ENCODE measurements at regions not wholly inside any gene's neighbourhood (a gene's known extent, or its start where the extent isn't known, plus 50 kb on each side); places are given as distances from the start of the nearest gene placed in this dataset.

- POLR2A ChIA-PET: interaction anchor here (0.8 kb wide), 1 partner anchor 10 kb away, joined by 3 read pairs; no protein-coding TSS in a partner anchor
- CTCF ChIA-PET: interaction anchor here (0.6 to 1.2 kb wide), 4 partner anchors 9 to 218 kb away, joined by 3 to 4 read pairs (median 3); no protein-coding TSS in a partner anchor
- H3K27me3 Mint-ChIP-seq (ENCODE audit: insufficient read depth, unreplicated experiment): no peaks in the 10 kb centered on the region
- H3K36me3 Mint-ChIP-seq (ENCODE audit: insufficient read depth, unreplicated experiment): peaks cover 5% of the 10 kb centered on the region
- peaks cover 21% of the 10 kb centered on the region for H3K9me3 Mint-ChIP-seq (ENCODE audit: unreplicated experiment)
- no peak for TF ChIP-seq CTCF (IDR thresholded peaks at IDR 0.05; ENCODE audit: unreplicated experiment)
- H3K4me3 Mint-ChIP-seq (ENCODE audit: unreplicated experiment): no peak overlapping the region
- intact Hi-C loops (cut with micrococcal nuclease): no loop called here
- BruUV-seq (replicated peaks): no TSS peak
- DNase-seq (ENCODE audit: unreplicated experiment): no peak
- no peak overlapping the region for H3K27ac Mint-ChIP-seq (ENCODE audit: low read depth, unreplicated experiment)
- peaks cover 6% of the 10 kb centered on the region for H3K4me1 Mint-ChIP-seq (ENCODE audit: insufficient read depth, unreplicated experiment)
Measured at GRCh38 chr5:142482207-142482606, 157.4 kb upstream of the SPRY4 start.

- Mint-ChIP-seq H3K27me3 (ENCODE audit: insufficient read depth, unreplicated experiment) (no peaks in the 10 kb centered on the region), H3K4me1 (ENCODE audit: insufficient read depth, unreplicated experiment) (peaks cover 2% of the 10 kb centered on the region), H3K27ac (ENCODE audit: low read depth, unreplicated experiment) (no peak overlapping the region), H3K36me3 (ENCODE audit: insufficient read depth, unreplicated experiment) (peaks cover 5% of the 10 kb centered on the region), H3K4me3 (ENCODE audit: unreplicated experiment) (no peak overlapping the region), H3K9me3 (ENCODE audit: unreplicated experiment) (peaks cover 21% of the 10 kb centered on the region)
- no TSS peak for BruUV-seq (replicated peaks)
- no peak for DNase-seq (ENCODE audit: unreplicated experiment)
- no peak for TF ChIP-seq CTCF (IDR thresholded peaks at IDR 0.05; ENCODE audit: unreplicated experiment)
- ChIA-PET CTCF (interaction anchor here (0.6 to 1.2 kb wide), 5 partner anchors 10 to 218 kb away, joined by 3 to 4 read pairs (median 3); no protein-coding TSS in a partner anchor), POLR2A (interaction anchor here (0.8 kb wide), 1 partner anchor 9 kb away, joined by 3 read pairs; no protein-coding TSS in a partner anchor)
- intact Hi-C loops (cut with micrococcal nuclease): no loop called here
Measured at GRCh38 chr5:142481410-142481809, 156.6 kb upstream of the SPRY4 start.

DNA sequence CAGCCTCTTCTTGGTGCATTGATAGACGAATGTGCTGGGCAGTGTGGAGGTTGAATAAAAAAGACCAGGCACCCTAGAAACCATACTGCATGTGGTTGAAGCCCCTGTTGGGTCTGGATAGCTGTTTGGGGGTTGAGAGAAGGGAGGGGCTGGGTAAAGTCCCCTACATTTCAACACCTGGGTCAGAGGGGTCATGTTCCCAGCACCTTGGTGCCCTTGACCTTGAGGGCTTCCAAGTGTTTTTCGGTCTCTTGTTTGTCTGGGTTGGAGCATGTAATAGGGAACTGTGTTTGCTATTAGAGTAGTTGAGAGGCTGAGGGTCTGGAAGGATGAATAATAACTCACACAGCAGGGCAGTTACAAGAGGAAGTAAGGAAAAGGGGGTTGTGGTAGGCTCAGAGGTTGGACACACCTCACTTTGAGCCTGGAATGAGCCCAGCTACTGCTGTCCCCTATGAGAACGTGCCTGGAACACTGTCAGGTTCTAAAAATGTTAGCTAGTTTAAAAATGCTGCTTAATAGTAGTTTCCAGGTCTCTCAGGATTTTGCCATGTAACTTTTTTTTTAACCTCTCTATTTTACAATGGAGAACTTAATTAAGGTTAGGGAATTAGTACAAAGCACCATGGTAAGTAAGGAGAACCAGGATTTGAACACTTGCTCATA lies 155.2 kb upstream of the SPRY4 start:
- CTCF ChIA-PET: interaction anchor here (0.9 kb wide), 1 partner anchor 26 kb away, joined by 3 read pairs; no protein-coding TSS in a partner anchor
- Mint-ChIP-seq H3K4me1 (ENCODE audit: insufficient read depth, unreplicated experiment) (peaks cover 6% of the 10 kb centered on the region), H3K27me3 (ENCODE audit: insufficient read depth, unreplicated experiment) (no peaks in the 10 kb centered on the region), H3K4me3 (ENCODE audit: unreplicated experiment) (no peak overlapping the region), H3K36me3 (ENCODE audit: insufficient read depth, unreplicated experiment) (peaks cover 5% of the 10 kb centered on the region), H3K27ac (ENCODE audit: low read depth, unreplicated experiment) (no peak overlapping the region), H3K9me3 (ENCODE audit: unreplicated experiment) (peaks cover 12% of the 10 kb centered on the region)
- intact Hi-C loops (cut with micrococcal nuclease): no loop called here
- TF ChIP-seq CTCF (IDR thresholded peaks at IDR 0.05; ENCODE audit: unreplicated experiment): no peak
- no peak for DNase-seq (ENCODE audit: unreplicated experiment)
- POLR2A ChIA-PET: no interaction called here
- BruUV-seq (replicated peaks): no TSS peak

DNA sequence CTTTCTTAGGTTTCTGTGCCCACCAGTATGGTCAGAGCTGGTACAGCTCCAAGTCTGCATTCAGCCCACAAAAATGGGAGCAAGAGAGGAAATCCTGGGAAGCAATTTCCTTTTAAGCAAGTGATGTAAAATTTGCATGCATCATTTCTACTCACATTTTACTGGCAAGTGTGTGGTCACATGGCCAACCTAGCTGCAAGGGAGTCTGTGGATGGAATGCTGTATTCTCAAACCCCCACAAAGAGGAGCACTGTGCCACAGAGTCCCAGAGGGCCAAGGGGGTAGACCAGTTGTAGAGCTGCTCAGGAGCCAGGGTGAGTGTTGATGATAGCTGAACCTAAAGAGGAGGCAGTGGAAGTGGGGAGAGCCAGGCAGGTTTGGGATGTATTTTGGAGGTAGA lies 154.3 kb upstream of the SPRY4 start:
- TF ChIP-seq CTCF (IDR thresholded peaks at IDR 0.05; ENCODE audit: unreplicated experiment): no peak
- H3K4me1 Mint-ChIP-seq (ENCODE audit: insufficient read depth, unreplicated experiment): peaks cover 14% of the 10 kb centered on the region
- DNase-seq (ENCODE audit: unreplicated experiment): no peak
- no TSS peak for BruUV-seq (replicated peaks)
- intact Hi-C loops (cut with micrococcal nuclease): no loop called here
- no peaks in the 10 kb centered on the region for H3K27me3 Mint-ChIP-seq (ENCODE audit: insufficient read depth, unreplicated experiment)
- POLR2A ChIA-PET: no interaction called here
- H3K27ac Mint-ChIP-seq (ENCODE audit: low read depth, unreplicated experiment): no peak overlapping the region
- peaks cover 11% of the 10 kb centered on the region for H3K9me3 Mint-ChIP-seq (ENCODE audit: unreplicated experiment)
- peaks cover 5% of the 10 kb centered on the region for H3K36me3 Mint-ChIP-seq (ENCODE audit: insufficient read depth, unreplicated experiment)
- CTCF ChIA-PET: interaction anchor here (0.7 to 0.9 kb wide), 2 partner anchors 26 to 178 kb away, joined by 3 to 4 read pairs; no protein-coding TSS in a partner anchor
- no peak overlapping the region for H3K4me3 Mint-ChIP-seq (ENCODE audit: unreplicated experiment)
